Uterus (tissue), 2 donors: ENCODE measurements at regions not wholly inside any gene's neighbourhood (a gene's known extent, or its start where the extent isn't known, plus 50 kb on each side); places are given as distances from the start of the nearest gene placed in this dataset.

Experiments used
- CTCF ChIP-seq, 4 experiments: fragments of 200-600 bp in 2 of 4; fragments of 450-650 bp in 2 of 4; sonication (generic) in 2 of 4; IDR thresholded peaks; one replicate each; pipeline ENCODE4 v1.5.1; 2016 to 2019; ENCODE audit warnings: antibody characterized with exemption in 4 of 4, mild to moderate bottlenecking in 2 of 4, moderate library complexity in 1 of 4
- POLR2A ChIP-seq, 2 donors: fragments of 450-650 bp; IDR thresholded peaks; one replicate each; pipeline ENCODE4 v1.6.1; 2016; ENCODE audit warnings: antibody characterized with exemption in 2 of 2, mild to moderate bottlenecking in 1 of 2, moderate library complexity in 1 of 2

DNA sequence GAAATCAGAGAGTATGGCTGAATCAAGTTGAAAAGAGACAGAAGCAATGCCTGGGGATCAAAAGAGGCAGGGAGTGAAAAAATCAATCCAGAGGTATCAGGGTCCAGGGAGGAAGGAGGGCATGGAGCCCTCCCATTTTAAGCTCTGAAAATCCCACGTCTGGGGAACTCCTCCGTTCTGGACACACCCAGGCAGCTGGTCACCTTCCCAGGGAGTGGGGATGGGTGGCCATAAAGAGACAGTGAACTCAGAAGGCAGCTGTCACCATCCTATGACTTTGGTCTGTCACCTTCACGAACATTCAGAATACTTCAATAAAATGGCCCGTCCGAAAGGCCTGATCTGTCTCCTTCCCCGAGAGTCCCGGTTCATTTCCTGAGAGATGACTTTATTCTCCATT is 71.6 kb downstream of the MAP1LC3B2 start:
- no peak for TF ChIP-seq POLR2A (IDR thresholded peaks at IDR 0.05)
- no peak for TF ChIP-seq CTCF (IDR thresholded peaks at IDR 0.05)
